GM18502 (cell line): ENCODE measurements at regions not wholly inside any gene's neighbourhood (a gene's known extent, or its start where the extent isn't known, plus 50 kb on each side); places are given as distances from the start of the nearest gene placed in this dataset.

Experiments used
- ATAC-seq: cut with Tn5 transposase; IDR thresholded peaks from one replicate; pipeline ENCODE4 v1.9.1; 2021; ENCODE audit warnings: mild to moderate bottlenecking; ENCODE audit not compliant: unreplicated experiment, poor library complexity

DNA sequence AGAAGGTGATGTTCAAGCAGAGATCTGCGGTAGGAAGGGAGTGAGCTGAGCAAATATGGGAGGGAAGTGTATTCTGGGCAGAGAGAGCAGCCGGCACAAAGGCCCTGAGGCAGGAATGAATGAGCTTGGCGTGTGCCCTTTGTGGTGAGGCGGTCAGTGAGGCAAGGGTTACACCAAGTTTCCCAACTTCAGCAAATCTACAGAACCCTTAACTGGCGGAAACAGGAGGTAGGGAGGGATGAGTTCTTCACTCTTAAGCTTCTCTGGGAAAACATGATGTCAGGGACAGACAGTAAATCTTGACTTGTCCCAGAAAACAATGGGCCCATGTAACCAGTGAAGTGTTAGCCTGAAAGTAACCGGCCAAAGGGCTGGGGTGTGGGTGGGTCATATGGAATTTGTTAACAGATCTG is 97.1 kb upstream of the PTPN1 start:
- no peak for ATAC-seq

GRCh38 chr20:50415021-50415515 is 95.1 kb upstream of the PTPN1 start:
- no peak for ATAC-seq

DNA sequence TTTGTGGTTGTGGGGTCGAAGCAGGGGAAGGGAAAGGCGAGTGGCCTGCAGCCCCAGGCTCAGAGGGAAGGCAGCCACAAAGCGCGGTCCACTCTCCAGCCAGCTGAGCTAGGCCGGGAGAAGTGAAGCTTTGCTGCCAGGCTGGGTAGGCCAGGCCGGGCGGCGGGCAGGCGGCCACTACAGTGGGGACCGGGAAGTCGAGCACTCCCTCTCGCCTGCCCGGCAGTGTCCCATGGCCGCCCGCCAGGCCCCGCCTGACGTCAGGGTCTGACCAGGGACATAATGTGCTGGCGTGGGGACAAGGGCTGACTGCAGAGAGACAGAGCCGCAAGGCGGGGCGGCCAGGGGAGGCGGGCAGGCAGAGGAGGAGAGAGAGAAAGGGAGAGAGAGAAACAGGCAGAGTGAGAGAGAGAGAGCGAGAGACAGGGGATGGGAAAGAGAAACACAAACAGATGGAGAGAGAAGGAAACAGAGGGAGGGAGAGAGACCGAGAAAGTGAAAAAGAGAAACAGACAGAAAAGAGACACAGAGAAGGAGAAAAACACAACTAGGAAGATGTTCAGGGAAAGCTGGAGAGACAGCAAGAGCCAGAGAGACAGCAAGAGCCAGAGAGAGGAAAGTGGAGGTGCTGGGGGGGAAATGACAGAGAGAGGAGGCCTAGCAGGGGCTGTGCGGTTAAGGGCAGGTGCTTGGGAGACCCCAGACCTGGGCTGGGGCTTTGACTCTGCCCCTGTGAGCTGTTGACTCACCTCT is 94.5 kb upstream of the PTPN1 start:
- ATAC-seq, result no peak

DNA sequence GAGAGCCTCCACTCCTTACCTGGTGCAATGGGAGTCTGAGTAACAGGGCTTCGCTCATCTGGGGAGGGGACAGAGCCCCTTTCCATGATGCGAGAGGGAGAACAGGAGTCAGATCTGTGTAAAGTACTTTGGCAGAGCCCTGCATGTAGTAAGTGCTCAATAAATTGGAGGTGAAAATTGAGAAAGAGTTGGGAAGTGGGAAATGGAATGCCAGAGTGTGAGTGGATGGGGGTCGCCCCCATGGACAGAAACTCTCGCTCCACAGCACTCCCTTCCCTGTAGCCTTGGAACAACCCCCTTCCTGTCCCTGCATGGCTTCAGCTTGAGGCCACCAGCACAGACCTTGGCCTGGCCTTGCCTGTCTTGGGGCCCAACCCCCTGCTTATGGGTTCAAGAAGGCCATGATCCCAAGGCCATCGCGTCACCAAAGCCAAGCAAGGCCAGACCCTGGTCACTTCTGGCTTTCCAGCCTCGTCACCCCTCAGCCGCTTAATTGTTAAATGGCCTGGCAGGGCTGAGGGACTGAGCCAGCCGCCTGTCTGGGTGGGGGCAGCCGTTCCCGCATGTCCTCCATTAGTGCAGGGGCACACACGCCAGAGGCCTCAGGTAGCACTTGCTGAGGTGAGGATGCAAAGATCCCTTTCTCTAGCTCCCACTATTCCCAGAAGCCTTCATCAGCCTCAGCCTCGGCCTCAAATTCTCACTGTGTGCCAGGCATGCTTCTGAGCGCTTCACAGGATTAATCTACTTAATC is 93.7 kb upstream of the PTPN1 start:
- ATAC-seq, result no peak

DNA sequence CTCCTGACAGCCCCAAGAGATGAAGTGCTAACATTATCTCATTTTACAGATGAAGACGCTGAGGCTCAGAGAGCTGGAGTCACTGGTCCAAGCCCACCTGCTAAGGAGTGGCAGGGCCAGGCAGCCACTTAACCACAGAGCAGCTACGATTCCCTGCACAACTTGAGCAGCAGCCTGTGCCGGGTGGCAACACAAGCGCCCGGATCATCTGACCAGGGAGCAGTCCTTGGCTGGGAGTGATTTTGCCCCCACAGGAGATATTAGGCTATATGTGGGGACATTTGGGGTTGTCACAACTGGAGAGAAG is 93.2 kb upstream of the PTPN1 start:
- ATAC-seq, result no peak

GRCh38 chr20:50417484-50418235 is 92.5 kb upstream of the PTPN1 start:
- ATAC-seq, result no peak

DNA sequence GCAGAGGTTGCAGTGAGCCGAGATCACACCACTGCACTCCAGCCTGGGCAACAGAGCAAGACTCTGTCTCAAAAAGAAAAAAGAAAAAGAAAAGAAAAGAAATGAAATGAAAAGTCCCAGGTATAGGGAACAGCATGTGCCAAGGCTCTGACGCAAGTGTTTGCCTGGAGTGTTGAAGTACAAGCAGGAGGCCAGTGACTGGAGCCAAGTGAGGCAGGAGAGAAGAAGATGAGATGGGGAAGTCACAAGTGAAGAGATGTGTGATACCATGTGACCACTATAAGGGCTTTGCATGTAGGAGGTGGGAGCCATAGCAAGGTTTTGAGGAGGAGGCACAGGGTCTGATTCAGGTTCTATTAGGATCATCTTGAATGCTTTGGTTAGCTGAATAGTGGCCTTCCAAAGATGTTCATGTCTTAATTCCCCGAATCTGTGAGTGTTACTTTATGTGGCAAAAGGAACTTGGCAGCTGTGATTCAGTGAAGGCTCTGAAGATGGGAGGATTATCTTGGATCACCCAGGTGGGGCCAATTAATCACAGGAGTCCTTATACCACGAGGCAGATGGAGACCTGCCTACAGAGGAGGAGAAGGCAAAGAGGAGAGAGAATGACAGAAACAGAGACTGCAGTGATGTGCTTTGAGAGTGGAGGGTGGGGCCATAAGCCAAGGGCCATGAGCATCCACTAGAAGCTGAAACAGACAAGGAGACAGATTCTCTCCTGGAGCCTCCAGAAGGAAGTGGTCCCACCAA is 91.1 kb upstream of the PTPN1 start:
- ATAC-seq, result no peak

DNA sequence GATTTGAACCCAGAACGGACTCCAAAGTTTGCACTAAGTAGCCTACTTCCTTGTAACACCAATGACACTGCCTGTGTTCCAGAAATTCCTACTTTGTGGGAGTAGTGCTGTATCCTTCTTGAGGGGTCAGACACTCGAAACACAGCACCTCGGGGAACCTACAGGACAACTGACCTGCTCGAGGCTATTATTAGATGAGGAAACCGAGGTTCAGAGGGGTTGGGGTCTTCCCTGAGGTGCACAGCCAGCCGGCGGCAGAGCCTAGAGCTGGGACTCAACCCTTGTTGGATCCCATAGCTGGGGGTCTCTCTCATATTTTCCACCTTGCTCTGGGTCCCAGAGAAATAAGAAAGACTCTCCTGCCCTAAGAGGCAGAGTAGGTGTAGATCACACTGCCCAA is 89.8 kb upstream of the PTPN1 start:
- no peak for ATAC-seq

DNA sequence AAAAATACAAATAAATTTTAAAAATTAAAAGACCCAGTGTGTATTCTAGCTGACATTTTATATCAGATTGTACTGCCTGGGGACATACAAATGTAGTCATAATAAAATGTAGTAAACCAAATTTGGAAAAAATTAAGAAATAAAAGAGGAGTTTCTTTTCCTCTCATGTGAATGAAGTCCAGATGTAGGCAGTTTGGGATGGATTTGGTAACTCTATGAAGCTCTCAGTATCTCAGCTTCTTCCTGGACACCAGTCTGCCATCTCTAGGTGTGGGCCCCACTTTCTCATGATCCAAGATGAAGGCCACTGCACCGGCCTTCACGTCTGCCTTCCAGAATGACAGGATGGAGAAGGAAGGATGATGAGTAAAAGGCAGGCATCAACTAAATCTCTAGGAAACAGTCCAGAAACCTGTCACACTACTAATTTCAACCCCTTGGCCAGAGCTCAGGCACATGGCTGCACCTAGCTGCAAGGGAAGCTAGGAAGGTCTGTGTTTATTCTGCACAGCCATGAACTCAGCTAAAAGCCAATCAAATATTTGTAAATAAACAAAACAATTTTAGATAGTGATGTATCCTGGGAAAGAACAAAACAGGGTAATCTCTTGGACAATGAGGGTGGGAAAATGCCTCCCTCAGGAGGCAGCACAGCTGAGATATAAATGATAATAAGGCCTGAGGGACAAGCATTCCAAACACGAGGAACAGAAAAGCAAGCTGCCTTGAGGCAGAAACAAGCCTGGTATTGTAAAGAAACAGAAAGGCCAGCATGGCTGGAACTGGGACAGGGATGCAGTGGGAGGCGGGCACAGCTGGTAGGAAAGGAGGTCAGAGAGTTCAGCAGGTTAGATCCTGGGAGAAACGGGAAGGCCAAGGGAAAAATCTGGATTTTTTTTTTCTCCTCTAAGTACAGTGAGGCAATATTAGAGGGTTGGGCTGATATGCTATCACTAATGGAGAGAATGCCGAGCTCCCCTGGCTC is 88.5 kb upstream of the PTPN1 start:
- no peak for ATAC-seq

GRCh38 chr20:50423758-50424157 is 86.4 kb upstream of the PTPN1 start:
- ATAC-seq, result no peak

DNA sequence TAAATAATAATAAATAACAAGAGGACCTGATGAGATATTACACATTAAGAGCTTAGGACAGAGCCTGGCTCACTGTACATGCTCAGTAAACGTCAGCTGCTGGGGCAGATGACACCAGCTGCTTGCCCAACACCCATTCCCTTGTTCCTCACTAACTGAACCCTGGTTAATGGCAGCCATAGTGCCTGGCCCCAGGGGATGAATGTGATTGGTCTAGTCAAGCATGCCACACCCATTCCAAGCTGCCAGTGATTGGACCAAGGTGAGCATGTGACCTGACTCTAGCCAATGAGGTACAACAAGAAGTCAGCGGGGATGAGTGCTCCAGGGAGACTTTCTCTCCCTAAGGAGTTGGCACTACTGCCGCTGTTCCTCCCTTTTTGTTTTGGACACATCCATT is 85.1 kb upstream of the PTPN1 start:
- no peak for ATAC-seq

DNA sequence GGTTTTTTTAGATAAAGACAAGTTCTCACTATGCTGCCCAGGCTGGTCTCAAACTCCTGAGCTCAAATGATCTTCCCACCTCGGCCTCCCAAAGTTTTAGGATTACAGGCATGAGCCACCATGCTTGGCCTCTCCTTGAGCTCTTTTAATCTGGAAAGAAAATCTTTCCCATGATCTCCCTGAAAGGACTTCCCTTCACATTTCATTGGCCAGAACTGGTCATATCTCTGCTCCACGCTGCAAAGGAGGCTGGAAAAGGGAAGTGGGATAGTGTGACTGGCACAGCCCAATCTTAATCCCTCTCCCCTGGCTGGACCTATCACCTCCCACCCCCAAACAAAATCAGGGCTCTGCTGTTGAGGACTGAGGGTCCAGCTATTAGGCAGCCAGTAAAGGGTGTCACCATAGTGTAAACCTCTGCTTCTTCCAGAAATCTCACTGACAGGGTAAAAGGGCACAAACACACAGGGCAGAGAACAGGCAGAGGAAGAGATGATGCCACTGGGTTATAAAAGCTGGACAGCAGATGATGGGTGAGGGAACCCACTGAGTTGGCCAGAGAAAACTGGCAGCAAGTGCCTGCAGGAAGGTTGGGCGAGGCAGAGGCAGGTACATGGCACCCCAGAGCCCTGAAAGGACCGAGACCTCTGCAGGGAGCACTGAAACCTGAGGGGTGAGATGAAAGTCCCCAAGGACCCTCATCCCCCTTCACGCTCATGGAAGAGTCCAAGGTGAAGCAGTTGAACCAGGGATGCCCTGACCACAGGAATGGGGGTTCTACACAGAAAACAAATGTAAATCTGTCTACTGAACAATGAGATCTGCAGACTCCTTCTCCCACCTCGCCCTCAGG is 83.1 kb upstream of the PTPN1 start:
- no peak for ATAC-seq

GRCh38 chr20:50427719-50428083 is 82.5 kb upstream of the PTPN1 start:
- no peak for ATAC-seq

DNA sequence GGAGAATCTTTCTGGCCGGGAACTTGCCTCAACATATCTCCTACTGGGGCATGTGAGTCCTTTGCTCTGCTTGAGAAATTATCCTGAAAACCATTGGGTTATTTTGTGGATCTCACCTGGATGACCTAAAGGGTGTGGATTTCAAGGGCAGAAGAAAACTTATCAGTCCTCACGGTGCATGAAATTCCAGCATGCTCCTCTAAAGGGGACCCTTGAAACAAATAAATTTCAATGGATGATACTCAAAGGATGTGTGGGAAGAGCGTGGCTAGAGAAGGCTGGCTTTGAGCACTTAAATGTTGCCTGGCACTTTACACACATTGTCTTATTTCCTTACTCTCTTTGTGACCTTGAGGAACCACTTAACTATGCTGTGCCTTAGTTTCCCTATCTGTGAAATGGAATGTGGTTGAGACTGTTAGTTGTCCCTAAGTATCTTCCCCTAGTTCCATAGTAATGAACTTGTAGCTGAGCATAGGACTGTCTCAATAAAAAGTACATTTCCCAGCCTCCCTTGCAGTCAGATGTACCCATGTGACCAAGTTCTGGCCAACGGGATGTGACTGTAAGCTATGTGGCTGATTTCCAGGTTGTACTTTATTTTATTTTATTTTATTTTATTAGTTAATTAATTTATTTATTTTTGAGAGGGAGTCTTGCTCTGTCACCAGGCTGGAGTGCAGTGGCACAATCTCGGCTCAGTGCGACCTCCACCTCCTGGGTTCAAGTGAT is 81.9 kb upstream of the PTPN1 start:
- no peak for ATAC-seq

DNA sequence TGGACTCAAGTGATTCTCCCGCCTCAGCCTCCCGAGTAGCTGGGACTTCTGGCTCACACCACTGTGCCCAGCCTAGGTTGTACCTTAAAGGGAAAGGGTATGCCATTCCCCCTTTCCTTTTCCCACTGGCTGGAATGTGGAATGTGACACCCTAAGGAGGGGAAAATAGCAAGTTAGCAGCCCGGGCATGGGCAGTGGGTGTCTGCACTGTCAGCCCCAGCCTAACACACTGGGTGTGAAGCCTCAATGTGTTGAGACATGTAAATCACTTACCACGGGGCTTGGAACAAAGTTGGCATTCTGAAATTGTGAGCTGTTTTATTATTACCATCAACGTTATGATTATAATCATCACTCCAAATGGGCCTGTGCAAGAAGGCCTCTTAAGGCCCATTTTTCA is 80.8 kb upstream of the PTPN1 start:
- no peak for ATAC-seq

DNA sequence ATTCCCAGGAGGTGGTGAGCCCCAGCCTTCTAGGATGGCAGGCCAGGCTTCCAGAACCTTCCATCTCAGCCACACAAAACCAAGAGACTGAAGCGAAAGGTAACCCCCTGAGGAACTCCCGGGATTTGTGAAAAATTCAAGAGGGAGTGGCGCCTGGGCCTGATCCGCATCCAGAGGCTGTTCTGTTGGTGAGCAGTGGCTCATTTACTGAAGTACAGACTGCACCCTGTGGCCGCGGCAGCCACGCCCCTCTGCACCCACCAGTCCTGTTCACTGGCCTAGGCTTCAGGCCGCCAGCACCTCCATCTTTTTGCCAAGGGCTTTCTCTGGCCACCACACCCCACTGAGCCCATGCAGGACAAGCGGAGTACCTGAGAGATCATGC is 79.1 kb upstream of the PTPN1 start:
- ATAC-seq, result no peak

GRCh38 chr20:50433001-50433761 is 77.0 kb upstream of the PTPN1 start:
- no peak for ATAC-seq
